ENCODE measurements at regions not wholly inside any gene's neighbourhood (a gene's known extent, or its start where the extent isn't known, plus 50 kb on each side); places are given as distances from the start of the nearest gene placed in this dataset.

GRCh38 chr2:223530811-223531210 is 71.3 kb downstream of the SCG2 start:
- no peak for DNase-seq

GRCh38 chr2:223532161-223532560 is 70.0 kb downstream of the SCG2 start:
- DNase-seq, result no peak

GRCh38 chr2:223532712-223533111 is 69.4 kb downstream of the SCG2 start:
- DNase-seq, result peak; percentile 32 to 49

GRCh38 chr2:223536546-223536945 is 65.6 kb downstream of the SCG2 start:
- no peak for DNase-seq

- DNase-seq, result no peak
Observed at GRCh38 chr2:223537115-223537514, 65.0 kb downstream of the SCG2 start.

GRCh38 chr2:223537651-223538601 is 64.2 kb downstream of the SCG2 start:
- no peak for DNase-seq

- no peak for DNase-seq
Observed at GRCh38 chr2:223538920-223539440, 63.2 kb downstream of the SCG2 start.

GRCh38 chr2:223541546-223541945 is 60.6 kb downstream of the SCG2 start:
- no peak for DNase-seq

GRCh38 chr2:223542501-223542900 is 59.7 kb downstream of the SCG2 start:
- DNase-seq, result no peak

GRCh38 chr2:223545406-223545805 is 56.8 kb downstream of the SCG2 start:
- DNase-seq, result no peak

GRCh38 chr2:223545830-223546229 is 56.3 kb downstream of the SCG2 start:
- DNase-seq, result no peak
